Activated naive CD4-positive, alpha-beta T cell treated with Interleukin-2 at 50 U/mL for 16 hours (primary cell): ENCODE measurements at regions not wholly inside any gene's neighbourhood (a gene's known extent, or its start where the extent isn't known, plus 50 kb on each side); places are given as distances from the start of the nearest gene placed in this dataset.
"Not testable (repeated sequence)": the region's sequence is repeated elsewhere in the genome, so short reads cannot be mapped to it uniquely, and the experiment has no call there.

Source experiments
- DNase-seq: peaks from one replicate; pipeline ENCODE4 v3.0.0-alpha.2; 2020

- DNase-seq = no peak
Measured at GRCh38 chr5:36786448-36787012, 90.0 kb upstream of the NIPBL start.

- DNase-seq = no peak
Measured at GRCh38 chr5:36787365-36788093, 89.0 kb upstream of the NIPBL start.

GRCh38 chr5:36790847-36791246, 85.7 kb upstream of the NIPBL start:
- DNase-seq = no peak

- DNase-seq = no peak
Measured at GRCh38 chr5:36792560-36793180, 83.9 kb upstream of the NIPBL start.

- DNase-seq = no peak
Measured at GRCh38 chr5:36795366-36795765, 81.2 kb upstream of the NIPBL start.

- DNase-seq = no peak
Measured at GRCh38 chr5:36796155-36796554, 80.4 kb upstream of the NIPBL start.

GRCh38 chr5:36801523-36801922, 75.0 kb upstream of the NIPBL start:
- no peak for DNase-seq

- DNase-seq = no peak
Measured at GRCh38 chr5:36802187-36802586, 74.4 kb upstream of the NIPBL start.

- not testable (repeated sequence) for DNase-seq
Measured at GRCh38 chr5:36813249-36813648, 63.3 kb upstream of the NIPBL start.

- DNase-seq = no peak
Measured at GRCh38 chr5:36815871-36816270, 60.7 kb upstream of the NIPBL start.

- no peak for DNase-seq
Measured at GRCh38 chr5:36820900-36821299, 55.7 kb upstream of the NIPBL start.

GRCh38 chr5:36826694-36827093, 49.9 kb upstream of the NIPBL start:
- no peak for DNase-seq
